HG03139 (cell line): ENCODE measurements at regions not wholly inside any gene's neighbourhood (a gene's known extent, or its start where the extent isn't known, plus 50 kb on each side); places are given as distances from the start of the nearest gene placed in this dataset.
"Not testable (repeated sequence)": the region's sequence is repeated elsewhere in the genome, so short reads cannot be mapped to it uniquely, and the experiment has no call there.

Experiments
- ATAC-seq: cut with Tn5 transposase; IDR thresholded peaks from one replicate; pipeline ENCODE4 v1.9.1; 2021; ENCODE audit not compliant: unreplicated experiment

- no peak for ATAC-seq
Observed at GRCh38 chr4:117893207-117893606, 141.1 kb upstream of the NDST3 start.

- no peak for ATAC-seq
Observed at GRCh38 chr4:117898496-117898895, 135.8 kb upstream of the NDST3 start.

- ATAC-seq = no peak
Observed at GRCh38 chr4:117900832-117901231, 133.5 kb upstream of the NDST3 start.

- no peak for ATAC-seq
Observed at GRCh38 chr4:117907646-117908045, 126.6 kb upstream of the NDST3 start.

GRCh38 chr4:117908306-117909207 is 125.7 kb upstream of the NDST3 start:
- ATAC-seq = no peak

- ATAC-seq = no peak
Observed at GRCh38 chr4:117916728-117917127, 117.6 kb upstream of the NDST3 start.

GRCh38 chr4:117922311-117922710 is 112.0 kb upstream of the NDST3 start:
- not testable (repeated sequence) for ATAC-seq

- not testable (repeated sequence) for ATAC-seq
Observed at GRCh38 chr4:117927823-117928222, 106.5 kb upstream of the NDST3 start.

- no peak for ATAC-seq
Observed at GRCh38 chr4:117941611-117942010, 92.7 kb upstream of the NDST3 start.

- no peak for ATAC-seq
Observed at GRCh38 chr4:117949621-117950020, 84.7 kb upstream of the NDST3 start.

- no peak for ATAC-seq
Observed at GRCh38 chr4:117957571-117957970, 76.7 kb upstream of the NDST3 start.

GRCh38 chr4:117965622-117966021 is 68.7 kb upstream of the NDST3 start:
- ATAC-seq = no peak

- ATAC-seq = no peak
Observed at GRCh38 chr4:117968606-117969005, 65.7 kb upstream of the NDST3 start.

GRCh38 chr4:117971403-117971802 is 62.9 kb upstream of the NDST3 start:
- ATAC-seq = no peak

GRCh38 chr4:117983541-117984365 is 50.5 kb upstream of the NDST3 start:
- no peak for ATAC-seq

GRCh38 chr4:117984366-117984680 is 50.0 kb upstream of the NDST3 start:
- no peak for ATAC-seq
